GM21423 (cell line): ENCODE measurements at regions not wholly inside any gene's neighbourhood (a gene's known extent, or its start where the extent isn't known, plus 50 kb on each side); places are given as distances from the start of the nearest gene placed in this dataset.

Experiments
- ATAC-seq: cut with Tn5 transposase; IDR thresholded peaks from one replicate; pipeline ENCODE4 v1.9.1; 2021; ENCODE audit warnings: mild to moderate bottlenecking, moderate library complexity; ENCODE audit not compliant: unreplicated experiment

- no peak for ATAC-seq
Observed at GRCh38 chr10:112006407-112006806, 177.2 kb downstream of the GPAM start.

DNA sequence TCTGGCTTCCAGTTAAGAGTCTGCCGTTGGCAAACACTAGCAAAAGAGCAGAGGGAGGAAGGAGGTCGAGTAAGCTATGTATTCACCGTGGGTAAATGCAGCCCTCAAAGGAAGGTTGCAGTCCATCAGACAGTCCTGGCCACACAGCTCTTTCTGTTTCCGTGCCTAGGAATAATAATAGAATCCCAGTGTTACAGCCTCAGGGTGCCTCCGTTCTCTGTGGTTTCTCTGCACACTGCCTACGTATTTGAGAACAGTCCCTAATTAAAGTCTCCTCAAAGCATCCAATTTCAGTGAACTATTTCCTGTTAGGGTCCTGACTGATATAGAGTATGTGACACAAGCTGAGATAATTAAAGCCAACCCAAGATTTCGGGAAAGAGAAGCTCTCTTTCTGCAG, 176.7 kb downstream of the GPAM start:
- ATAC-seq = no peak

DNA sequence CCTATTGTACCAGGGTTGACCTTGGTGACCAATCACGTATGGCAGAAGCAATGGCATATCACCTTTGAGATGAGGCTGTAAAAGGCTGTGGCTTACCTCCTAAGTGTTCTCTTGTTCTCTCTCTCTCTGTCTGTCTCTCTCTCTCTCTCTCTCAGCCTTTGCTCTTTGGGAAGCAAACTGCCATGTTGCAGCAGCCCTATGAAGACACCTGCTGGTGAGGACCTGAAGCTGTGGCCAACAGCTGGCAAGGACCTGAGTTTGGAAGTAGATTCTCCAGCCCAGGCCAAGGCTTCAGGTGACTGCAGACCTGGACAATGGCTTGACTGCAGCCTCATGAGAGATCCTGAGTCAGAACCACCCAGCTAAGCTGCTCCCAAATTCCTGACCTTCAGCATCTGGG, 161.4 kb downstream of the GPAM start:
- no peak for ATAC-seq

- ATAC-seq = no peak
Observed at GRCh38 chr10:112024079-112024478, 159.5 kb downstream of the GPAM start.

GRCh38 chr10:112025228-112025627, 158.3 kb downstream of the GPAM start:
- no peak for ATAC-seq

DNA sequence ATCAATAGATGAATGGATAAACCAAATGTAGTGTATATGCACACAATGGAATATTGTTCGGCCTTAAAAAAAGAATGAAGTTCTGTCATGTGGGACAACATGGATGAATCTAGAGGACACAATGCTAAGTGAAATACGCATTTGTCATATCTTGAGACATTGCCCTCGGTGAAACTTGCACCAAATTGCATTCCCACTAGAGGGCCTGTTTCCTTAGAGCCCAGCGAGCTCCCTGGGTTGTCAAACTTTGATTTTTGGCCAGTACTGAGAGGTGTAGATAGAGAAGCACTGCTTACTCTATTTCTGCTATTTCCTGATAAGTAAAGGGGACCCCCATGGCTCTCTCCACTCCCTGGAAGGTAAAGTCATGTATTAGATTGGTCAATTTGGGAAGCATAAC, 157.1 kb downstream of the GPAM start:
- ATAC-seq = no peak

DNA sequence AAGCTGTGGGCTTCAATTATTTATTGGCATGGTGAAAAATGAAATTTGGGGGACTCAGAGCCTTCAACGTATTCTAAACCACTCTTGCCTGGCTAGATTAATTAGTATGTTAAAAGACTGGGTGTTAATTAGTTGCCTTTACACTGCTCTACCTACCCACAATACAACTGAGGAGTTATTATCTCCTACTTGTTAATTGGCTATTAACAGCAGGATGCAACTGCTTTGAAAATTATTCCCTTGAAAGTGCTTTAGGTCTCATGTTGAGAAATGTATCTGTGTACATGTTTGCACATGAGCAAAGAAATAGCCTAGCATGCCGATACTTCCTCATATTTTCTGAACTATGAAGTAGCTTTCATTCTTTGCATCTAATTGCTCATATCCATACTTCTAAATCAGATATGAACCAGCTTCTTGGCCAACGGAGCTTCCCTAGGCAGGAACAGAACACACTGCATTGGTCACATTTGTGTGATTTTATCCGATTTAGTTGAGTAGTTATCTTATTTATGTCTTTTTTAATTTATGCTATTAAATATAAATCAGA, 155.8 kb downstream of the GPAM start:
- ATAC-seq = no peak

DNA sequence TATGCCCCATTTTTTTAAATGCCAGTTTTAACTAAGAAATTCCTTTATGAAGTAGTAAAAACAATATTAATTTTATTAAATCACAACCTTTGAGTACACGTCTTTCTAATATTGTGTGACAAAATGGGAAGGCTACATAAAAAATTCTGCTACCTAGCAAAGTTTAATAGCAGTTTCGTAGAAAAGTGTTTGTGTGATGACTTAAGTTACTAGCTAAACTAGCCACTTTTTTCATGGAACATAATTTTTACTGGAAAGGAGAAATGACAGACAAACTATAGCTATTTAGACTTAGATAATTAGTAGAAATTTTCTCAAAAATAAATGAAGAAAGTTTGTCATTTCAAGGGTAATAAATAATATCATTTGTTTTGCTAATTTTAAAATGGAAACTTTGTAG, 153.1 kb downstream of the GPAM start:
- no peak for ATAC-seq

GRCh38 chr10:112039823-112040222, 143.7 kb downstream of the GPAM start:
- no peak for ATAC-seq

- no peak for ATAC-seq
Observed at GRCh38 chr10:112040696-112041095, 142.9 kb downstream of the GPAM start.

DNA sequence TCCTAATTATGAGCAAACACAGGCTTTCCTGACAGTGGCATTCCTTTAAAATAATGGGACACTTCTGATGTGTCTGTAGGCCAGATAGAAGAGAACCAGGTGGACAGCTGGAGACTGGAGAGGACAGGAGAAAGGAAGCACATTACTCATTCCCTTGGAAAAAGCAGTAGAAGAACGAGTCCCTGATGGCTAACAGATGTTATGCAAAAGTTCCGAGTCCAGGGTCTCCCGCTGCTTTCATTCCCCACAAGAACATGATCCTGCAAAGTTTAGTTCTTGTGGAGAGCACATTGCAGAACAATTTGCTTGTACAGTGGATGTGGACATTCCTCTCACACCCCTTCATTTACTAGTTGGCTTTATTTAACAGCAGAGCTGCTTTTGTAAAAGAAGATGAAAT, 137.6 kb downstream of the GPAM start:
- ATAC-seq = no peak

DNA sequence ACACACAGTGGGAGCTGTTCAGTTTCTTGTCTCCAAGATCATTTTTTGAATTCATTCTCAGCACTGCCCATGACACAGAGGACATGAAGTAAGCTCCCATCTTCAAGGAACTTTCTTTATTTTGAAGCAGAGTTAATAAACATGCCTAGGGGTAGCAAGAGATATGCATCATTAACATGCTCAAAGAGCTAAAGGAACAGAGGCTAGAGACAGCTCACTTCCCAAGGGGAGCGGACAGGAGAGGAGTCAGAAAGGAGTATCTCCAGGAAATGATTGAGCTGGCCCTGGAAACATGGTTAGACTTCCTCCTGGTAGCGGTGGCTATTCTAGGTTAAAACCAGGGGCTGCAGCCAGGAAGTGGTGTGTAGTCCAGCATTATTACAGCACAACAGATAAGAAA, 135.9 kb downstream of the GPAM start:
- ATAC-seq = no peak

DNA sequence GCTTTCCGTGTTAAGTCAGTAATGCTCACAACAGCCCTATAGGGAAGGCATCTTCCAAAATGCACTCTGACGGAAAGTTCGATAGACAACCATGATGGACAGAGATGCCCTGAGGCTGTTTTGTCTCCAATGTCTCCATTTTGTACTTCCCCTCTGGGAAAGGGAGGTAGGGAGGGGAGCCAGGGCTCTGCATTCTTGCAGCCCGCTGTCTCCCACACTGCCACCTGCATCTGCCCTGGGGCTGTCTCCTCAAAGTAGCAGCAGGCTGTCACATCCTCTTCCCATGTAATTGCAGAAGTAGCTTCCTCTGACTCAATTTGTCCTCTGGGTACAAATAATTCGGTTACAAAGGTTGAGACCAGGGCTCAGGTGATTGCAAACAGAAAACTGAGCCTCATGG, 131.4 kb downstream of the GPAM start:
- ATAC-seq = no peak

DNA sequence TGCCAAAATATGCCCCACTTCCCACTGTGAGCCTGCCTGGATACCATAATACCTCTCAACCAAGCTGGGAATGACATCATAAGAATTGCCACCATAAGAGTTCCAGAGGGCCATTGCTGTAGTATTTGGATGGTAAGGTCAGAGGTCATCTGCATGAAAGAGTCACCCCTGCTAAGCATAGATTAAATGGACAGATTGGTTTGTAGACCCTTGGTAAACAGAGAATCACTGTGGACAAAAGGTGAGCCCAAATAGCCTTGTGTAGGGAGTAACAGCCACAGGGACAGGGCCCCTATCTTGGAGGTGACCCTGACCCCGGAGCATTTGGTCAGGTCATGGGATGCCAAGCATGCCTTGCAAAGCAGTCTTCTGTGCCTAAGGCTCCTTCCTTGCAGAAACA, 129.7 kb downstream of the GPAM start:
- ATAC-seq = no peak

GRCh38 chr10:112054516-112054915, 129.0 kb downstream of the GPAM start:
- no peak for ATAC-seq

- no peak for ATAC-seq
Observed at GRCh38 chr10:112057072-112057471, 126.5 kb downstream of the GPAM start.

DNA sequence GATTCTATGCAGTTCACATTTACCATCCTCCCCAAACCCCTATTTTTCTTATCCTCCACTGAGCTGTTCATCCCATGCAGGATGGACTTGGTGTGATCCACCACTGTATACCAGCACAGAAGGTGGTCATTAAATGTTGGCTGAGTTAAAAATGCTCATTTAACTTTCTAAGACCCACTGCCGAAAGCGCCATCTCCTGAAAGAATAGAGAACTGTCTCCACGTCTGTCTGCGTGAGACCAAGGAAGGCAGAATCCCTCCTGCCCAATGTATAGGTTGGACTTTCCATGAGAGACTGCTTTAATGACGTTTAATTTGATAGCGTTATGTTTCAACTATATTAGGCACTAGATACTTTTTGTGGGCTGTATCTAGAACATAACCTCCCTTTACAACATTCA, 124.3 kb downstream of the GPAM start:
- no peak for ATAC-seq

- no peak for ATAC-seq
Observed at GRCh38 chr10:112071596-112072133, 111.9 kb downstream of the GPAM start.

DNA sequence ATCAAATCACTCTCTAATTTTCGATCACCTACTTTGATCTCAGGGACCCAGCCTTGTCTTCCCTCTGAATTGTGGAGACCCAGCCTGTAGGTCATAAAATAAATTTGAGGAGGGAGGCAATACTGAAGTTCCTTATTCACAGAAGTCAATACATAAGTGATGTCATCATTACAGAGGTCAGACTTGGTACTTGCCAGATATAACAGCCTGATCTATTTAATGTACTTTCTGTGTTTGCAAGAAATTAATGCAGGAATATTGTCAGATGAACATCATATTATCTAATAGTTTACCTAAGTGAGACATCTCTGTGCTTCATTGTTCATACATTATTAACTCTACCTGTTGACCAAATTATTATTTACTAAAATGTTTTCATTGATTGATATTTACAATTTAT, 105.6 kb downstream of the GPAM start:
- no peak for ATAC-seq

DNA sequence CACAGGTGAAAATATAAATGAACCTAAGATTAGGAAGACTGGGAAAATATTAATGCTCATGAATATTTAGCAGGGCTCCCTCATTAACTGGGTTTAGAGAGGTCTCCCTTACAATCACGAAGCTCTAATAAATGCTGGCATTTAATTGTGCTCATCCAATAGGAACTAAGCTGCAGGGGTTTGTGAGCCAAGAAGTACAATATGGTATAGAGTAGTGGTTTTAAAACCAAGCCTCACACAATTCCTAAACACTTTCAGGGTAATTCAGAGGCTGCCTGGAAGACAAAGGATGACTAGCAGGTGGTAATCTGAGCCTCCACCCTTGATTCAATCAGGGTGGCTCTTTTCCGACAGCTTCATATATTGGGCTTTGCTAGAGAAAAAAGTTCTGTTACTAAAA, 103.3 kb downstream of the GPAM start:
- ATAC-seq = no peak

DNA sequence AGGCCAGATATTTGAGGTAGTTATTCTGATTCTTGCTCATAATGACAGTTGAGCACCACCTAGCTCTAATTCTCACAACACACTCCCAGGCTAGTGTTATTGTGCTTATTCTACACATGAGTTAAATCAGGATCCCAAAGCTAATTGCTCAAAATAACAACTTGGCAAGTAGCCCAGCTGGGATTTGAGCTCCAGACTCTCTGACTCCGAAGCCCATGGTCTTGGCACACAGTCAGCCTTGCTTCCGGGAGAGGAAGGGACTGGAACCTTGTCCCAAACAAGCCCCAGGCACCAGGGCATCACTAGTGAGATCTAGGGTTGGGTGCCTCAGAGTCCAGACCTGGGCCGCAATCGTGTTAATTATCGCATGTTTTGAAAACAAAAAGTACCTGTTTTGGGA, 101.4 kb downstream of the GPAM start:
- ATAC-seq = no peak

DNA sequence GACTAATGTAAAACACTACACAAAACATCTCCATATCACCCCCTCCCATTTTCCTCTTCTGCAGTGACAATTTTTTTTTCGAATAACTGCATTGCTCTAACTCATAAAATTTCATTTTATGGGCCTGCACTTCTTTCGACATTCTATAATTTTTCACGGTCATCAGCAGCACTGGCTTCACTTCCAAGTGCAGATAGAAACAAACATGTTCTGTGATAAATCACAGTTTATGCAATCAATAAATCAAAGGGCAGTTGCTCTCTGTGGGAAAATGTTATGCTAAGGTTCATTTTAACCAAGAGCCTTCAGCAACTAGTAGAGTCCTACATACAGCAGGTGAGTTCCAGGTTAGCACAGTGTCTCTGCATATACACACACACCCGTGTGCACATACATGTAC, 100.1 kb downstream of the GPAM start:
- no peak for ATAC-seq

- no peak for ATAC-seq
Observed at GRCh38 chr10:112087953-112088456, 95.6 kb downstream of the GPAM start.
